GM19035 (cell line): ENCODE measurements at regions not wholly inside any gene's neighbourhood (a gene's known extent, or its start where the extent isn't known, plus 50 kb on each side); places are given as distances from the start of the nearest gene placed in this dataset.

Experiments used
- ATAC-seq: cut with Tn5 transposase; IDR thresholded peaks from one replicate; pipeline ENCODE4 v1.9.1; 2021; ENCODE audit not compliant: unreplicated experiment

- no peak for ATAC-seq
These were observed 149.5 kb upstream of the RPS6KA2 start for GRCh38 chr6:166776571-166776970.

DNA sequence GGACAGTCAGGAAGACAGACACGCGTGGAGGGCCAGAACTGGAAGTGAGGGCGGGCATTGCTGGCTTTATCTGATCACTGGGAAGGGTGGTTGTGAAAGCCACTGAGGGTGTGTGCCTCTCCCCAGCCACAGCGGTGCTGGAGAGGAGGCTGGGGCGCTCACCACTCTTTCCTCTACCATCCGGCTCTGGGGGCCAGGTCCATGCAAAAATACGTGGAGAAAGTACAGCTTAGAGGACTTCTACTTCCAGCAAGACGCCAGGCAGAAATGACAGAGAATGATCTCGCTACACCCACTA lies 148.8 kb upstream of the RPS6KA2 start:
- no peak for ATAC-seq

DNA sequence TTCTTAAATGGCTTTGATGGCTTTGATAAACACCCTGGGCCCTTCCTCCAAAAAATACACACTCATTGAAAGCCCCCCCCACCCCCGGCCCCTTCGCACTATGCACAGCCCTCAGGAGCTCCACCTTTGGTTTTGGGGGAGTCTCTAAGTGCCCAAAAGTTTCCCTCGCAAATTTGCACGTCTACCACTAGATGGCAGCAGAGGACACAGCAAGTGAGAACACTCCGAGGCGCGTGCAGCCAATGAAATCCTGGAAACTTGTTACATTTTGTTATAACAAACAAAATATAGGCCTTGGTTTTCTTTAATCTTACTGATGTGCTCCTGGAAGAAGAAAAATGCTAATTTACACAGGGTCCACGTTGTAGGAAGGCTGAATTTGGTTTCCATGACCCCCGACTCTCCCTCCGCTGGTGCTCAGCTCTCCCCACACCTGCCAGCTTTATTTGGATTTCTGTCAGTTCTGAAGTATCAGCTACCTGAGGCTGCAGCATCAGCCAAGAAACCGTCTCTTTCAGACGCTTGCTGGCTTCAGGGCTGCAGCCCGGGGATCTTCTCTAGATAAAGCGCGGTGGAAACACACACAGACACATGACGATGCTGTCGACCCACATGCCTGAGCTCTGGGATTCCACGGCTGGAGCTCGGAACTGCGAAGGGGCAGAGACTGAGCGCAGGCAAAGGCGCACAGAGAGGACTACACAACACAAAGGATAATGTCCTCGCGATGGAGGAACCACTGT lies 148.3 kb upstream of the RPS6KA2 start:
- no peak for ATAC-seq

DNA sequence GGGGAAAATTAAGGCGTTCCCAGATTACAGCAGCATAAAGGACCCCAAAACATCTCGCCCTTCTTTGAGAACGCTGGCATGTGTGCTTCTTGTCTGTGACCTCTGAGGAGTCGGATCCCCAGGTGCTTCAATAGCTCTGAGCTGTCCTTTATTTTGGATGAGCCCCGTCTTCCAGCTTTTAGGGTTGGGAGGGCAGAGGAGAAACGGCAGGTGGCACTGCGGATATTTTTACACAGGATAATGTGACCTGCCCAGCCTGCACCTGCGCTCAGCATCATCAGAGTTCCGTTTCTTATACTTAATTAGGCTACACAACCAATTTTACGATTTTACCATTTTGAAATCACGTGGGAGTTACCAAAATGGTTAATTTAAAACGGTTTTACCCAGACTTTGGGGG lies 147.7 kb upstream of the RPS6KA2 start:
- no peak for ATAC-seq

DNA sequence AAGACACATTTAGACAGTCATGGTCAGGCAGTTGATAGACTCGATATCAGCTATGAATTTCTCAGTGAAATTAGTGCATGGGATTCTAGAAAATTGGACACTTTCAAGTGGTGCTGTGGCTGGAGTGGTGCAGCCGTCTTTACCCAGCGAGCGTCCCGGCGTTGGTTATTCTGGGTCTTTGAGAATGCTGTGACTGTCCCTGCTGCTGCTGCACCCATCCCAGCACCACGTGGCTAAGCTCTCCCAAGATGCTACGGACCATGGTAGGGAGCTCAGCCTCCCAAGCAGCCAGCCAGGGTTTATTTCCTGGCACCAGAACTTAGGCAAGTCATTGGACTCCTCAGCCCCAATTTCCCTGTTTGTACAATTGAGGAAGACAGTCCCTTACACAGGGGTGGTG lies 147.2 kb upstream of the RPS6KA2 start:
- no peak for ATAC-seq

DNA sequence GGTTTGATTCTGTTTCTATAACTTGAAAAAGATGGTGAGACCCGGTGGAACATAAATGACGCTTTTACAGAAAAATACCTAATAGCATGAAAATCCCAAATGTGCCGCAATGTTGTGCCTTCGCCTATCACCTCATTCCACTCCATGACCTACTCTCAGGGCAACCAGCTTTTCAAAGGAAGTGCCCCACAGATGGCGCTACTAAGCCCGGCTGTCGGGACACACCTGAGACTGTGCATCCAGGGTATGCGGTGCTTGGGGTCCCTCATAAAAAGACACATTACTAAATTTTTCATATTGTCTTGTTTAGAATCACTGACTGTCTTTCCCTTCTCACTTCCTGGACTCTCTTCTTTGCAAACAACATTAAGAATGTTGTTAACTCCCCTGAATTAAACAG lies 145.5 kb upstream of the RPS6KA2 start:
- no peak for ATAC-seq

DNA sequence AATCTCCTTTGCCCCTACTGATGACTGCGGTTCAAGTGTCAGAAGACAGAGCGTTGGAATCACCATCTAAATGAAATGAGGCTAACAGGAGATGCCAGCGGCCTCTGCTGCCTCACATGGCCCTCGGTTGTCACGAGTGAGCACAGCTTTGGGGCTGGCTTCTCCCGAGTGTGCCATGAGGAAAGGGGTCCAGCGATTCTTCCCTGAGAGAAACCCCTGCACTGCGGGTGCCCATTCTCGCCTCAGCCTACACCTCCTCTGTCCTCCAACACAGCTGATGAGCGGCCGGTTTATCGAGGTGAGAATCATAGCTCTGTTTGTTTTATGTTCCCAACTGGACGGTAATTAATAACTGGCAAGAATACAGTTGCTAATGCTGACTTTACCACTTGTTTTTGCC lies 144.7 kb upstream of the RPS6KA2 start:
- no peak for ATAC-seq

DNA sequence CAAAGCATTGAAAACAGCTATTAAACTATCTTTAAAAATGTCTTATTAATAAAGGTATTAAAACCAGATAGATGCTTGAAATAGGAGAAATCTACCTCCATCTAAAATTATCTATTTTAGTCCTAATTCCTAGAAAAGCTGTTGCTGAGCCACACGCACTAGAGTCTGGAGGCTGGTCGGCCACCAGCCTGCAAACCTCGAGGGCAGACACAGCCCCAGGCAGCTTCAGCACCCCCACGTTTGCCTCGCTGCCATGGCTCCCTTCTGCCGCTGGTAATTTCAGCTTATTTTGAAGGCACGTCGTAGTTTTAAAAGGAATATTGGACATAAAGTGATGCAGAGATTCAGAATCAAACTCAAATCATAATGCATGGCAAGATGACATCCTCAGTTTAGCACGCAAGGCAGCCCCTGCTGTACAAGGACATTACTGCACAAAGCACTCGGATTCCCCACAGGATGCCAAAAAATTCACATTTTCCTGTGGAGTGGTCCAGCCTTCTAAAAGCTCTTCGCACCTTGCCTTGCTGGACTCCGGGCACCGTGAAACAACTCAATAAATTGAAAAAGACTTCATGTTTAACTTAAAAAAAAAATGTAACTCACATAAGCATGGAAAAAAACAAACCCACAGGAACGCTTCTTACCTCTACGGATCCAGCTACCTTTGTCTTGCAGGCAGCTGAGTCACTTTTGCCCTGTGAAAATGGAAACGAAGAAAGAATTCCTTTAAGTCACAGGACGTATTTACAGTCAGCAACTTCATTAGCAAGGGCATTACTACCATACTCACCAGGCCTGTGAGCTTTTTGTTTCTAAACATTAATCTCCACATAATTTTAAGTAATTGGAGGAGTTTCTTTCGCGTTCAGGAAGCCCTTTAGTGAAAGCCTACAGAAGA lies 143.4 kb upstream of the RPS6KA2 start:
- ATAC-seq, result no peak

DNA sequence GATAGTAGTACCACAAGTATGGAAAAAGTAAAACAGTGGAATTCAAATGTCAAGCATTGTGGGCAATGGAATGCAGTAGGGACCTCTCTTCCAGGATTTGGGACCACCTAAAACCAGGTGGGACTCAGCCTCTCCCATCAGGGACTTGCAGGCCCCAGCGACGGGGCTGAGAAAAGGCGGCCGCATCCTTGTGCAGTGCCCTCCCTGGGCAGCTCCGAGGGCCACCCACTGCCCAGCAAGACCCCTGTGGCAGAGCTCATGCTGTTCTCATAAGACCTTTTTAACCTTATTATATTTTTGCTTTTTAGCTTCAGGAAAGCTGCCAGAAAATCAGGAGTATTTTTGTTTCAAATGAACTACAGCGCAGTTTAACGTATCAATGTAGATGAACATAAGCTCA lies 142.6 kb upstream of the RPS6KA2 start:
- no peak for ATAC-seq

DNA sequence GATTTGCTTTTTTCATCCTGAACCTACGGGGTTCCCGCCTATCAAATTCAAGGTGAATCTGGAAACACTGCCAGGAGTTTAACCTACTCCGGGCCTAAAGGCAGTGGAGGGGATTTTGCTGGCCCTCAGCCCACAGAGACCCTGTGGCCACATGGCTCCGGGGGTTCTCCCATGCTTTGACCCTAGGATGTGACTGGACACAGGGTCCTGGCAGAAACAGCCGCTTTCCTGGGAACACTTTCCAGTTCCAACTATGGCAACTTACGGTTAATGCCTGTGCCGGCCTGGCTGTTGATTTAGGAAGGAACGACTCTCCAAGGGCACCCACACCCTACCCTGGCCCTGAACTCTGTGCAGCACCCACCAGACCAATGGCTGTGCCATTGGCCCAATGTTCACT lies 141.7 kb upstream of the RPS6KA2 start:
- no peak for ATAC-seq

DNA sequence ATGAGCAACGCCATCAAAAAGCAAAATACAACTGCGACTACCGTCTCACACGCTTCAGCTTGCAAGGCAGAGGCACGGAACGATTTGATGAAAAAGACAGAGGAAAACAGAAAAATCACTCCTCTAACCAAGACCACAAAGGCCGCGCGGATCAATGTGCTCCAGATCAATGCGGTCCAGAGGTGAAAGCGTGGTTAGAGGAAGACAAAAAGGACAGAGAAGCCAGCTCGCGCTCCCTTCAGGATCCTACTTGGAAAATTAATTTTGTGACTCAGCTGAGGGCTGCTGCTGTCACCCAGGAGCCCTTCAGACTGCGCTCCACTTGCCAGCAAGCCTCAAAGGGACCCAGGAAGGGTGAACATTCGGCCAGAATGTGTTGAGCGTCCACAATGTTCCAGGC lies 140.2 kb upstream of the RPS6KA2 start:
- no peak for ATAC-seq

DNA sequence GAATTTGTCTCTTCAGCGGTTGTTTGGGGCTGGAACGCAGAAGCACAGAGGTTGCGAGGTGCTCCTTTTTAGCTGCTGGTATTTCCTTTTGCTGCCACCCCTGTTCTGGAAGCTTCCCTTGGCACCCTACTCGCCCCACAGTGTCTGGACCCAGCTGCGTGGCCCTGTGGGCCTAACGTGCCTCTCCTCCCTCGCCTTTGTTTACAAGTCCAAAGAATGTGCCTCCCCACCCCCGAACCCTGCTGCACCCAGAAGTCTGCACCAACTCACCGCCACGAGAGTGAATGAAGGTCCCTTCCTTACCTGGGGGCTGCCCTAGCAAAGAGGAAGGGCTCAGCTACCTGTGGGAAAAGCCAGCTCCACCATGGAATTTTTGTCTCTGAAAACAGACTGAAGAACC lies 139.7 kb upstream of the RPS6KA2 start:
- ATAC-seq, result no peak

DNA sequence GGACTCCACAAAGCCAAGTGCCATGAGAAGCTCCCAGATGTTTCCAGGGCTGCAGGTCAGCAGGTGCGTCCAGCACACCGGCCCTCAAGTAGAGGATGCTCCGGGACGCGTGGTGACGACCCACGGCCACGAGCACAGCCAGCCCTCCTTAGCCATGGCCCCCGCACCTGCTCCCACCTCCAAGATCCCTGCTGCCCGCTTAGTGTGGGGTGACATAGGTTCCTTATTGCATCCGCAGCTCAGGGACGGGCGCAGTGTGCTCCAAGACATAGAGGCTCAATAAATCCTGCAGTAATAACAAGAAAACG lies 138.1 kb upstream of the RPS6KA2 start:
- no peak for ATAC-seq

- ATAC-seq, result no peak
These were observed 137.6 kb upstream of the RPS6KA2 start for GRCh38 chr6:166764473-166765233.

DNA sequence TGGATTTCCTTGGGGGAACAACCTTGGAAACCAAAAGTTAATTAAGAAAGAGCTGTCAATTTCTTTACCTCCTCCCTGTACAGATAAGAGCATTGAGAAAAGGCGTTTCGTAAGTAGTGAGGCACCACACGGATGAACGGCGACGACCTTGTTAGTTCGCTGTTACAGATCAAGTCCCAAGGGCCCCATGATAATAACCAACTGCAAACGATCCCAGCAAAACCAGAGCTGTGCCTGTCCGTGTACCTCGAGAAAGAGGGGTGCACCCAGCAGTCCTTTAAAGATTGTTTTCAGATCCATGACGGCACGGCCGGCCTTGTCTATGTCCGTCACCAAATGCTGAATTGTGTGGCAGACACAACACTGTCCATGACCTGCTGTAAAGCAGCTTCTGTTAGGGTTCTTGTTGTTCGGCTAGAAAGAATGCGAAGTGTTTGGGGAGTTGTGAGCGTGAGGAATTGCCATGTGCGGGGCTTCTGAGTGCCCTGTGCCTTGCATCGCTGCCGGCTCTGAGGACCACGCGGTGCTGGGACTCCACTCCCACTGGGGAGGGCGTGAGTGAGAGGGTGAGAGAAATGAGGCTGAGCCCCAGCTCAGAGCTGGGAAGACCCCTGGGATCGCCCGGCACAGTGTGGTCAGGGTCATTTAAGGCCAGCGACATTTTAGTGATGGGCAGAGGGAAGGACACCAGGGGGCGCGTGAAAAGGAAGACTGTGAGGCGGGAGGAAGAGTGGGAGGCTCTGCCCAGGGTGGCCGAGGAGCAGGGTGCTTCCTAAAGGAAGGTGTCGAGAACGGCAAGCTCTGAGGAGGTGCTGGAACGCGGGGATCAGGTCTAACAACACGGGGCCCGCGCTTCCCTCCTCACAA lies 136.8 kb upstream of the RPS6KA2 start:
- no peak for ATAC-seq

- no peak for ATAC-seq
These were observed 134.8 kb upstream of the RPS6KA2 start for GRCh38 chr6:166761801-166762200.

DNA sequence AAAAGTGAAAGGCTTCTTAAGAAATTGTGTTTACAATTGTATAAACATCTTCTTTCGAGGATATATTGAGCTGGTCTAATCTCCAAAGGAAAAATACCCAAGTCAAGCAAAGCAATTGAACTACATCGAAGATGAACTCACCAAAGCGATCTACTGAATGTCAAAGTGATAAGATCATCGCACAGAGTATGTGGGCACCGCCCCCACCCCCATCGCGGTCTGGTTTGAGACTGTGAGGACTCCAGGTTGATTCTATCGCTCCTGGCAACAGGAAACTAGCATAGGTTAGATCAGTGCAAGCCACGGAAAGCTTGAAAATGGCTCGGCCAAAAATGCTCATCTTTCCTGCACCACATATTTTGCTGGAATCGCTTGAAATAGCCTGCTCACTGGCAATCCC lies 133.2 kb upstream of the RPS6KA2 start:
- ATAC-seq, result no peak

- no peak for ATAC-seq
These were observed 131.2 kb upstream of the RPS6KA2 start for GRCh38 chr6:166758136-166758704.

GRCh38 chr6:166757232-166758135 lies 130.4 kb upstream of the RPS6KA2 start:
- ATAC-seq, result no peak
